B cell (primary cell): ENCODE measurements at regions not wholly inside any gene's neighbourhood (a gene's known extent, or its start where the extent isn't known, plus 50 kb on each side); places are given as distances from the start of the nearest gene placed in this dataset.

ENCODE experiments used
- CTCF ChIP-seq: fragments of 200-600 bp; IDR thresholded peaks from one replicate; pipeline ENCODE4 v1.8.0; 2022; ENCODE audit warnings: antibody characterized with exemption, mild to moderate bottlenecking
- EZH2 ChIP-seq: IDR thresholded peaks from 2 replicates; pipeline ENCODE4 v1.6.1; 2012; ENCODE audit warnings: borderline replicate concordance, low read depth, mild to moderate bottlenecking, moderate library complexity, low read length; ENCODE audit not compliant: insufficient read depth, poor library complexity, severe bottlenecking

- no peak for TF ChIP-seq CTCF
- no peak for TF ChIP-seq EZH2
These were observed 163.2 kb downstream of the RSL24D1 start for GRCh38 chr15:55033574-55033973.
